ENCODE measurements at regions not wholly inside any gene's neighbourhood (a gene's known extent, or its start where the extent isn't known, plus 50 kb on each side); places are given as distances from the start of the nearest gene placed in this dataset.

DNA sequence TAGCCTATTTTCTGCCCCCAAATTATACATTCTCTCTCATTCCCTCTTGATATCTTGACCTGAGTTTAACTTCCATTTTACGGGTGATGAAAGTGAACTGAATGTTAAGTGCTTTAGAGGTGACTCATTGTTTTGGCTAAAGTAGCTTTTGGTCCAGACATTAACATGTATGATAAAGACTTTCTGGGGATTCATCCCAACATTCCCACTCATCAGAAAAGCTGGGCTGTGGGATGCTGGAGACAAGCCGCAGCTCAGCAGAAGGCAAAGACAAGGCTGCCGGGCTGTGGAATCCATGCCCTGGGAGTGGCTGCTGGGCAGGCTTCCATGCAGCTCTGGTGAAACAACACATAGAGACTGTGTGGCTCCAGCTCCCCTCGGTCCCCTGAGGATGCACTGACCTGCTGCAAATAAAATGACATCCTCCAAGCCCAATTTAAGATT lies 89.9 kb upstream of the SYNDIG1 start:
- in situ Hi-C loops (cut with MboI; ENCODE audit: low sequenced_read_pairs, unreplicated experiment) = no loop called here
- TF ChIP-seq, protein P1, sequence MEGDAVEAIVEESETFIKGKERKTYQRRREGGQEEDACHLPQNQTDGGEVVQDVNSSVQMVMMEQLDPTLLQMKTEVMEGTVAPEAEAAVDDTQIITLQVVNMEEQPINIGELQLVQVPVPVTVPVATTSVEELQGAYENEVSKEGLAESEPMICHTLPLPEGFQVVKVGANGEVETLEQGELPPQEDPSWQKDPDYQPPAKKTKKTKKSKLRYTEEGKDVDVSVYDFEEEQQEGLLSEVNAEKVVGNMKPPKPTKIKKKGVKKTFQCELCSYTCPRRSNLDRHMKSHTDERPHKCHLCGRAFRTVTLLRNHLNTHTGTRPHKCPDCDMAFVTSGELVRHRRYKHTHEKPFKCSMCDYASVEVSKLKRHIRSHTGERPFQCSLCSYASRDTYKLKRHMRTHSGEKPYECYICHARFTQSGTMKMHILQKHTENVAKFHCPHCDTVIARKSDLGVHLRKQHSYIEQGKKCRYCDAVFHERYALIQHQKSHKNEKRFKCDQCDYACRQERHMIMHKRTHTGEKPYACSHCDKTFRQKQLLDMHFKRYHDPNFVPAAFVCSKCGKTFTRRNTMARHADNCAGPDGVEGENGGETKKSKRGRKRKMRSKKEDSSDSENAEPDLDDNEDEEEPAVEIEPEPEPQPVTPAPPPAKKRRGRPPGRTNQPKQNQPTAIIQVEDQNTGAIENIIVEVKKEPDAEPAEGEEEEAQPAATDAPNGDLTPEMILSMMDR (IDR thresholded peaks at IDR 0.05; ENCODE audit: borderline replicate concordance, control extremely low read depth, extremely low read depth, insufficient read depth, missing control alignments) = no peak
- no peak for DNase-seq (ENCODE audit: low spot score)

DNA sequence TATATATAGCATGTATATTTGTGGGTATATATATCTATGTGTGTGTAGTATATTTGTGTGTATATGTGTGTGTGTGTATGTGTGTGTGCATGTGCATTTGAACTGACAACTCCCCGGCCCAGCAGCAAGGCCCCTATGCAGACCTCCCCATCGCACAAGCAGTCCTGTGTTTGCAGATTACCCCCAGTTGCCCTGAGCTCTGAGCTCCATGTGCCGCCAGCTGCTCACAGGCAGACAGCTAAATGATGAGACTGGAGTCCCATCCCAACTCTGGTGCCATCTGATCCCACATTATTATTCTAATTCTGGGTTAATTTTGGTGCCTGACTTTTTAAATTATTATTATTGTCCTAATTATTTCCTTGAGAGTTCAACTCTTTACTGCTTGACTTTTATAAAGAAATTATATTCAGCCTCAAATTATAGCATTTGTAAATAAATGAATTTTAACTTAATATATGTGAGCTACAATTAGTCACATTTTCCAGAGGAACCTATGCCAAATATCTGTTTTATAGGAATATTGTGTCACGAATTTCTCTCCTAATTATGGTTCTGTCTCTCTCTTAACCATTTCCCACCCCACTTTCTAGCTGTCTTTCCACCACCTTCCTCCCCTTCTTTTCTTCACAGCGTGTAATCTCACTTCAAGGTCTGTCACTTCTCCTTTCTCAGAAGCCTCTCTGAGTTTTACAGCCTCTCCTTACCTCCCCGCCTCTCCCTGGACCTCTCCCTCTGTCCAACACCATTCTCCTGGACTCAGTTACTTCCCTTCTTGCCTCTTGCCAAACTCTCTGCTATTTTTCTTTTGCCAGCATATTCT lies 90.6 kb upstream of the SYNDIG1 start:
- no peak for DNase-seq (ENCODE audit: low spot score)
- in situ Hi-C loops (cut with MboI; ENCODE audit: low sequenced_read_pairs, unreplicated experiment) = no loop called here
- TF ChIP-seq, protein P1 (IDR thresholded peaks at IDR 0.05; ENCODE audit: borderline replicate concordance, control extremely low read depth, extremely low read depth, insufficient read depth, missing control alignments) = no peak

DNA sequence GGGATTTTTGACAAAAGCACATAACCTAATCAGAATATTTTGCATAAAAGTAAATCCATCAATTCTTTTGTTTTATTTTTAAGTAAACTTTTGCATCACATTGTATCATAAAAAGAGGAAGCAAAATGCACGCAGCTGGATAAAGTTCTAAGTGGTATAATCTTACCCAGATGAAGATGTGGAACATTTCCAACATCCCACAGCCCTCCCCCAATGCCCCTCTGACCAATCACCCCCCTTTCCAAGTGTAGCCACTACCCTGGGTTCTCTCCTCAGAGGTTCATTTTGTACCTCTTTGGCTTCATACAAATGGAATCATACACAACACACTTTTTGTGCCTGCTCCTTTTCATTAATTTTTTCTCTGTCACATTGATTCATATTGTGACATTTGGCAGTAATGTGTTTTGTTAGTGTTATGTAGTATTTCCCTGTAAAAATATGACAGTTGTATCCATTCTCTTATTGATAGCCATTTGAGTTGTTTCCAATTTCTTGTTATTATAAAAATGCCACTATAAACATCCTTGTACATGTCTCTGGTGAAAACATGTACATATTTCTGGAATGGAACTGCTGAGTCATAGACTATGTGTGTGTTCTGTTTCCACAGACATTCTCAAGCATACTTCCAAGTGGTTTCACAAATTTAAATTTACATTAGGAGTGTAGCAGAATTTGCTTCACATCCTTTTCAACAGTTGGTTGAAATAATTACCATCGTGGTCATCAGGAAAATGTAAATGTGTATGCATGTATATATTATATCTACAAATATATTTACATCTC lies 92.9 kb upstream of the SYNDIG1 start:
- no peak for DNase-seq (ENCODE audit: low spot score)
- TF ChIP-seq, protein P1 (IDR thresholded peaks at IDR 0.05; ENCODE audit: borderline replicate concordance, control extremely low read depth, extremely low read depth, insufficient read depth, missing control alignments) = no peak
- in situ Hi-C loops (cut with MboI; ENCODE audit: low sequenced_read_pairs, unreplicated experiment) = no loop called here

DNA sequence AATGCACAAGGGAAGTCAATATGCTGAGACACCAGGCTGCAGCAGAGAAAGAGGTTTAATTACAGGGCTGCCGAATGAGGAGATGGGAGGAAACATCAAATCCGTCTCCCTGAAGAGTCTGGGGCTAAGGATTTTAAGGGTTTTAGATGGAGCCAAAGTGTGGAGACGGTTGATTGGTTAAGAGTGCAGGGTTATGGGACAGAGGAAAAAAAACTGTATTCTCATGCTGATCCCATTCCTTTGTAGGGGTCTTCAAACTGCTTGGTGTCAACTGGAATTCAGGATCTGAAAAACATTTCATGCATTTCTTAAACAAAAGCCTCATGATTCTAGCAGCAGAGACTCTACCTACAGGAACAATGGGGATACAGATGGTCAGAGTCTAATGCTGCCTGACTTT lies 96.1 kb upstream of the SYNDIG1 start:
- in situ Hi-C loops (cut with MboI; ENCODE audit: low sequenced_read_pairs, unreplicated experiment) = no loop called here
- DNase-seq (ENCODE audit: low spot score) = no peak
- TF ChIP-seq, protein P1 (IDR thresholded peaks at IDR 0.05; ENCODE audit: borderline replicate concordance, control extremely low read depth, extremely low read depth, insufficient read depth, missing control alignments) = no peak

DNA sequence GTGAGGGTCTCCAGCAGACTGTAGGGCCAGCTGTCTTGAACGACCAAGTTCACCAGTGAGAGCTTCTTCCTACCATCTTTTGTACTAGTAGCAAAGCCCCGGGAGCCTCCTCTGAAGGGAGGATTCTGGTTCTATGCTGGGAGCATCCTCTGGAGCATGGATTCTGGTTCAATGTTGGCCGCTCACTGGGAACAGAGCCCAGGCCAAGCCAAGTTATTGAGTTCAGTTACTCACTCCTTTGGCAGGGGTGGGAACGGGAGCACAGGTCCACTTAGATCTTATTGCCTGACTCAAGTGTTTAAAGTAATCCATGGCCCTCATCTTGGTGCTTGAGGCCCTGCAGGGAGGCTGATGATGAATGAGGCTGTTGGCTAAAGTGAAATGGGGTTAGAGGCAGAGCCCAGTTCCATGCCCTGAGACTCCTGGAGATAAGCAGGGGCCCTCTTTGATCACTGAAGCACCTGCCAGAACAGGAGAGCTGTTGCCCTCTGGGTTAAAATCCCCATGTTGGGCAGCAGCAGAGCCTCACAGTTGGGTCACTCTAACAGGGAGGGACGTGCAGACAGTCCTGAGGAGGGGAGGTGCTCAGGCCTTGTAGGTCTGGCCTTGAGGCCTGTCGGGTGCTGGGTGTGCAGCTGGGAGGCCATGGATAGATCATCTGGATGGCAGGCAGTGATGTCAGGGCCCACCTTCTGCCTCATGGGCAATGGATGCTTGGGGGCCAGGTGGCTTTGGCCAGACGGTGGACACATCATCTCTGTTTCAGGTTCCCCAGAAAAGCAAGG lies 98.3 kb upstream of the SYNDIG1 start:
- TF ChIP-seq, protein P1 (IDR thresholded peaks at IDR 0.05; ENCODE audit: borderline replicate concordance, control extremely low read depth, extremely low read depth, insufficient read depth, missing control alignments) = no peak
- in situ Hi-C loops (cut with MboI; ENCODE audit: low sequenced_read_pairs, unreplicated experiment) = no loop called here
- no peak for DNase-seq (ENCODE audit: low spot score)

- DNase-seq (ENCODE audit: low spot score) = no peak
- in situ Hi-C loops (cut with MboI; ENCODE audit: low sequenced_read_pairs, unreplicated experiment) = no loop called here
- TF ChIP-seq, protein P1 (IDR thresholded peaks at IDR 0.05; ENCODE audit: borderline replicate concordance, control extremely low read depth, extremely low read depth, insufficient read depth, missing control alignments) = no peak
Measured at GRCh38 chr20:24370249-24370648, 99.2 kb upstream of the SYNDIG1 start.

Data from GM13976 (cell line).